B cell (primary cell): ENCODE measurements at regions not wholly inside any gene's neighbourhood (a gene's known extent, or its start where the extent isn't known, plus 50 kb on each side); places are given as distances from the start of the nearest gene placed in this dataset.

Experiments used
- EZH2 ChIP-seq: IDR thresholded peaks from 2 replicates; pipeline ENCODE4 v1.6.1; 2012; ENCODE audit warnings: borderline replicate concordance, low read depth, mild to moderate bottlenecking, moderate library complexity, low read length; ENCODE audit not compliant: insufficient read depth, poor library complexity, severe bottlenecking
- TF ChIP-seq, protein P1 (sequence below): fragments of 200-600 bp; IDR thresholded peaks from one replicate; pipeline ENCODE4 v1.8.0; 2022; ENCODE audit warnings: antibody characterized with exemption, mild to moderate bottlenecking

- TF ChIP-seq, protein P1, sequence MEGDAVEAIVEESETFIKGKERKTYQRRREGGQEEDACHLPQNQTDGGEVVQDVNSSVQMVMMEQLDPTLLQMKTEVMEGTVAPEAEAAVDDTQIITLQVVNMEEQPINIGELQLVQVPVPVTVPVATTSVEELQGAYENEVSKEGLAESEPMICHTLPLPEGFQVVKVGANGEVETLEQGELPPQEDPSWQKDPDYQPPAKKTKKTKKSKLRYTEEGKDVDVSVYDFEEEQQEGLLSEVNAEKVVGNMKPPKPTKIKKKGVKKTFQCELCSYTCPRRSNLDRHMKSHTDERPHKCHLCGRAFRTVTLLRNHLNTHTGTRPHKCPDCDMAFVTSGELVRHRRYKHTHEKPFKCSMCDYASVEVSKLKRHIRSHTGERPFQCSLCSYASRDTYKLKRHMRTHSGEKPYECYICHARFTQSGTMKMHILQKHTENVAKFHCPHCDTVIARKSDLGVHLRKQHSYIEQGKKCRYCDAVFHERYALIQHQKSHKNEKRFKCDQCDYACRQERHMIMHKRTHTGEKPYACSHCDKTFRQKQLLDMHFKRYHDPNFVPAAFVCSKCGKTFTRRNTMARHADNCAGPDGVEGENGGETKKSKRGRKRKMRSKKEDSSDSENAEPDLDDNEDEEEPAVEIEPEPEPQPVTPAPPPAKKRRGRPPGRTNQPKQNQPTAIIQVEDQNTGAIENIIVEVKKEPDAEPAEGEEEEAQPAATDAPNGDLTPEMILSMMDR = no peak
- TF ChIP-seq EZH2 = no peak
These were observed 77.8 kb upstream of the SLC4A4 start for GRCh38 chr4:71261001-71261400.
